GM12878 (cell line): ENCODE measurements at regions not wholly inside any gene's neighbourhood (a gene's known extent, or its start where the extent isn't known, plus 50 kb on each side); places are given as distances from the start of the nearest gene placed in this dataset.

ENCODE experiments used
- ATAC-seq: fragments of 200-7000 bp; cut with Tn5 transposase; 3 replicates; pipeline ENCODE4 v1.9.1; 2020; ENCODE audit warnings: mild to moderate bottlenecking, moderate library complexity
- BruUV-seq: library from RNA; stranded (reverse); fragments of 400-500 nt; replicated peaks from 2 replicates; lab custom pipeline; 2021; lab: Mats Ljungman, UMichigan
- CTCF ChIA-PET: fragments of 300-600 bp; sonication (Branson Sonifier 250); formaldehyde crosslinking; extraction: SDS; loops from one replicate; lab custom pipeline; 2021; ENCODE audit warnings: inconsistent platforms; lab: Yijun Ruan, JAX
- POLR2A ChIA-PET: fragments of 350-600 bp; formaldehyde crosslinking; extraction: SDS; loops from one replicate; lab custom pipeline; 2021; ENCODE audit warnings: inconsistent platforms; lab: Charles Lee
- RAD21 ChIA-PET: fragments of 300-600 bp; sonication (Branson Sonifier 250); formaldehyde crosslinking; loops from one replicate; lab custom pipeline; 2023; ENCODE audit warnings: antibody characterized with exemption; ENCODE audit not compliant: unreplicated experiment; lab: Charles Lee
- SMC1A ChIA-PET: fragments of 300-600 bp; sonication (Branson Sonifier 250); formaldehyde crosslinking; loops from one replicate; lab custom pipeline; 2023; ENCODE audit not compliant: unreplicated experiment, uncharacterized antibody; lab: Charles Lee
- DNase-seq: peaks from one replicate; pipeline ENCODE4 v3.0.0-alpha.2; 2011; ENCODE audit warnings: low read depth, low spot score
- FAIRE-seq: peaks from 3 replicates; lab custom pipeline; 2011; peaks lifted over from hg19 to GRCh38; lab: Jason Lieb, UNC
- H2AFZ ChIP-seq: 2 replicates; pipeline ENCODE4 v1.6.0; 2011; ENCODE audit warnings: low read depth, low read length, control low read depth; ENCODE audit not compliant: control insufficient read depth
- H3K27ac ChIP-seq: 2 replicates; pipeline ENCODE4 v1.5.1; 2011; ENCODE audit warnings: control low read depth; ENCODE audit not compliant: control insufficient read depth, insufficient read depth
- H3K27me3 ChIP-seq, 2 experiments: replicated peaks in 1 of 2; 2 replicates each; pipeline versions ENCODE4 v1.6.0 to v1.6.1; 2011; ENCODE audit warnings: low read length in 1 of 2; ENCODE audit not compliant: control insufficient read depth in 2 of 2, insufficient read depth in 2 of 2
- H3K36me3 ChIP-seq, 2 experiments: 2 replicates each; pipeline ENCODE4 v1.5.1; 2011; ENCODE audit warnings: low read length in 1 of 2; ENCODE audit not compliant: control insufficient read depth in 2 of 2, insufficient read depth in 2 of 2
- H3K4me1 ChIP-seq: 2 replicates; pipeline ENCODE4 v1.6.1; 2011; ENCODE audit warnings: mild to moderate bottlenecking, low read length, moderate library complexity, mixed read lengths; ENCODE audit not compliant: control insufficient read depth, insufficient read depth
- H3K4me2 ChIP-seq: 2 replicates; pipeline ENCODE4 v1.6.0; 2011; ENCODE audit warnings: control low read depth; ENCODE audit not compliant: control insufficient read depth, insufficient read depth
- H3K4me3 ChIP-seq: fragments of 200-600 bp; sonication (generic); 2 replicates; pipeline ENCODE4 v1.5.1; 2016
- H3K79me2 ChIP-seq: 2 replicates; pipeline ENCODE4 v1.6.0; 2011; ENCODE audit warnings: low read length; ENCODE audit not compliant: control insufficient read depth, insufficient read depth
- H3K9ac ChIP-seq: 2 replicates; pipeline ENCODE4 v1.8.0; 2011; ENCODE audit warnings: low read length, control low read depth, mixed read lengths; ENCODE audit not compliant: control insufficient read depth, insufficient read depth
- H3K9me3 ChIP-seq: replicated peaks from 3 replicates; pipeline ENCODE4 v1.5.1; 2011; ENCODE audit warnings: mild to moderate bottlenecking, low read length; ENCODE audit not compliant: control insufficient read depth, insufficient read depth
- H4K20me1 ChIP-seq: 2 replicates; pipeline ENCODE4 v1.6.0; 2011; ENCODE audit not compliant: control insufficient read depth, insufficient read depth
- CBX3 ChIP-seq: fragments of 200-600 bp; sonication (generic); IDR thresholded peaks from 2 replicates; pipeline ENCODE4 v1.6.1; 2016; ENCODE audit warnings: low read depth, borderline replicate concordance
- CEBPB ChIP-seq, 2 experiments: fragments of 150-350 bp in 1 of 2; IDR thresholded peaks; 2 replicates each; pipeline ENCODE4 v1.6.1; 2012 to 2014; ENCODE audit warnings: low read depth in 2 of 2, low read length in 2 of 2, borderline replicate concordance in 1 of 2, inconsistent platforms in 1 of 2
- E2F4 ChIP-seq: IDR thresholded peaks from 2 replicates; pipeline ENCODE4 v1.6.1; 2012; ENCODE audit warnings: low read depth, low read length, improper control_type of control experiment
- ELK1 ChIP-seq: IDR thresholded peaks from 2 replicates; pipeline ENCODE4 v1.6.1; 2012; ENCODE audit warnings: low read depth, low read length, improper control_type of control experiment
- IRF4 ChIP-seq: IDR thresholded peaks from 2 replicates; pipeline ENCODE4 v1.6.1; 2011; ENCODE audit warnings: low read depth, low read length
- MLLT1 ChIP-seq: fragments of 450-650 bp; IDR thresholded peaks from 2 replicates; pipeline ENCODE4 v1.6.1; 2016; ENCODE audit warnings: mild to moderate bottlenecking
- NR2C1 ChIP-seq: fragments of 450-650 bp; IDR thresholded peaks from 2 replicates; pipeline ENCODE4 v1.6.1; 2017; ENCODE audit warnings: antibody characterized with exemption, mild to moderate bottlenecking, moderate library complexity
- SIN3A ChIP-seq: IDR thresholded peaks from 2 replicates; pipeline ENCODE4 v1.6.1; 2012; ENCODE audit warnings: low read depth, low read length, improper control_type of control experiment
- SMAD1 ChIP-seq: fragments of 450-650 bp; IDR thresholded peaks from 2 replicates; pipeline ENCODE4 v1.6.1; 2018; ENCODE audit warnings: mild to moderate bottlenecking, low read depth; ENCODE audit not compliant: partially characterized antibody
- SRF ChIP-seq, 2 experiments: IDR thresholded peaks; 2 replicates each; pipeline ENCODE4 v1.6.1; 2011; ENCODE audit warnings: low read depth in 2 of 2, low read length in 2 of 2, mild to moderate bottlenecking in 1 of 2, moderate library complexity in 1 of 2
- TBL1XR1 ChIP-seq: IDR thresholded peaks from 2 replicates; pipeline ENCODE4 v1.6.1; 2012; ENCODE audit warnings: low read depth, low read length, improper control_type of control experiment
- ZSCAN29 ChIP-seq: fragments of 450-650 bp; IDR thresholded peaks from 2 replicates; pipeline ENCODE4 v1.6.1; 2017; ENCODE audit warnings: mild to moderate bottlenecking, moderate library complexity
- WGBS: methylation state at CpG from one replicate; pipeline ENCODE4 v1.1.6; 2016; ENCODE audit warnings: low lambda C conversion rate; ENCODE audit not compliant: insufficient replicate concordance, insufficient coverage; ENCODE audit errors: missing lambda C conversion rate; 5-methylcytosine and 5-hydroxymethylcytosine counted together
- in situ Hi-C: fragments of 300-500 bp; cut with MboI; formaldehyde crosslinking; loops from 9 replicates; pipeline ENCODE4 v1.14.3; 2018; ENCODE audit warnings: mixed read lengths
- intact Hi-C: fragments of 100-400 bp; cut with micrococcal nuclease; formaldehyde crosslinking; loops from one replicate; pipeline ENCODE4 v1.14.2; 2022; ENCODE audit not compliant: unreplicated experiment

- Histone ChIP-seq H3K4me2 (no peak overlapping the region), H2AFZ (no peak overlapping the region), H3K27me3 (peaks cover 0 to 4% of the 10 kb centered on the region in 2 experiments; a peak in 3 of 4 replicates), H3K9me3 (no peaks in the 10 kb centered on the region), H3K4me3 (no peak overlapping the region), H3K9ac (no peak overlapping the region), H3K36me3 (no peaks in the 10 kb centered on the region), H3K4me1 (no peaks in the 10 kb centered on the region), H4K20me1 (no peaks in the 10 kb centered on the region), H3K27ac (no peak overlapping the region), H3K79me2 (no peaks in the 10 kb centered on the region)
- no peak for ATAC-seq
- intact Hi-C loops = no loop called here
- no peak for FAIRE-seq
- 32% methylated on average over 4 of the region's 4 CpGs for WGBS
- TF ChIP-seq SIN3A (no peak), SMAD1 (no peak), ELK1 (no peak), SRF (IDR thresholded peaks at IDR 0.05; ENCODE audit: low read depth in 2 of 2, low read length in 2 of 2) (no peak), E2F4 (no peak), NR2C1 (no peak), ZSCAN29 (no peak), MLLT1 (no peak), IRF4 (no peak), TBL1XR1 (no peak), CBX3 (no peak), CEBPB (IDR thresholded peaks at IDR 0.05; ENCODE audit: borderline replicate concordance in 1 of 2, low read depth in 2 of 2, low read length in 2 of 2) (no peak)
- RAD21 ChIA-PET = no interaction called here
- POLR2A ChIA-PET = no interaction called here
- DNase-seq = no peak
- no TSS peak for BruUV-seq
- CTCF ChIA-PET = interaction anchor here (1.3 kb wide), 1 partner anchor 15 kb away, joined by 5 read pairs; no protein-coding TSS in a partner anchor
- in situ Hi-C loops = no loop called here
- SMC1A ChIA-PET = no interaction called here
Observed at GRCh38 chr15:66625974-66626373, 60.2 kb upstream of the LCTL start.
